Non-pigmented ciliary epithelial cell (primary cell): ENCODE measurements at regions not wholly inside any gene's neighbourhood (a gene's known extent, or its start where the extent isn't known, plus 50 kb on each side); places are given as distances from the start of the nearest gene placed in this dataset.
A peak's percentile ranks its signal among the peaks of the same experiment; 100 is the strongest.
"Not testable (repeated sequence)": the region's sequence is repeated elsewhere in the genome, so short reads cannot be mapped to it uniquely, and the experiment has no call there.

Source experiments
- DNase-seq: peaks from one replicate; pipeline ENCODE4 v3.0.0-alpha.2; 2010; ENCODE audit warnings: low read depth

DNA sequence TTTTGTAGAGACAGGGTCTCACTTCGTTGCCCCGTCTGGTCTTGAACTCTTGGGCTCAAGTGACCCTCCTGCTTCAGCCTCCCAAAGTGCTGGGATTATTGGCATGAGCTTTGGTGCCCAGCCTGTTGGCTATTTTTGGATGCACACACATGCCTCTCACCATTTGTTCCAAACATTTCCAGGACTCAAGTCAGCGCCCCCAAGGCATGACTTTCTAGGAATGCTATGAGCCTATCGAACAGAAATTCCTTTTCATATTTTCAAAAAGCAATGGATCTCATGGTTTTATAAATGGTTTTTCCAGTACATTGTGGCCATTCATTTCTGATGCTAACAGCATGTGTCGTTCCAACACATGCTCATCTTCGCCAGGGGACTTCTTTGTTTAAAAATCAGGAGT lies 119.3 kb upstream of the NAA20 start:
- DNase-seq, result no peak

DNA sequence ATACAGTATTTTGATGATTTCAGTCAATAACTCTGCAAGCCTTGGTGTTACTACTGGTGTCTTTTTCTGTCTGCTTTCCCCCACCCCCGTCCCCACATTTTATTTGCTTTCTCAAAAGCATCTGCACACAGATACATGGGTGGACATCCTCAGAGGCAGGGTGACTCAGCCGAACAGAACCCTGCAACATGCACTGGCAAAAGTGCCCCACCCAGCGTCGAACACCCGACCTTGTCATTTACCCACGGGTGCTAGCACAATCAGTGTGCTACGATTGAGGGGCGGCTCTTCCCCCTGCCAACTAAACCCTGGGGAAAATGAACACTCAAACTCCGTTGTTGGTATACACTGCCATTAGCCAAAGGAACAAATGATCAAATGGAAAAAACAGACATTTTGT lies 115.9 kb upstream of the NAA20 start:
- no peak for DNase-seq

DNA sequence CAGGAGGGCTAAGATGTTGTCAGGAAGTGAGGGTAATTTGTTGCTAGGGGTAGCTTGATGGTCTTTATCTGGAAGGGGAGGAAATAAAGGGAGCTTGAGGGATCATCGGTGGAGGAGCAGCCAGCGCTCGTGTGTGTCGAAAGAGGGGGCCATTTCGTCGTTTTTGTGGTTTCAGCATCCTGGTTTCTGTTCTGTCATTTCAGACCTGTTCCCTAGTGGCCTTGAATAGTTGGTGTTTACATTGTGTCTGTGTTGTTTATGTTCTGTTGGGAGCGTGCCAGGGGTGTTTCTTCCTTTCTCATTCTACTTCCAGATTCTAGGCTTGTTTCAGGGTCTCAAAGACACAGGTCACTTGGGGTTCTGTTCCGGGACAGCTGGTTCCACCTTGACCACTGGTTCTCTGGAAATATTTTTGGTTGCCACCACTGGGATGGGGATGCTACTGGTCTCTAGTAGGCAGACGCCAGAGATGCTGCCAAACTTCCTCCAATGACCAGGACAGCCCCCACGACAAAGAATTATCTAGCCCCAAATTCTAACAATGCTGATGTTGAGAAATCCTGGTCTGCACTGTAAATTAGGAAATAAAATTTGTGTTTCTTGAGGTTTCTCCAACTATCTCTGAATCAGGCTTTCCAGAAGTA lies 113.9 kb upstream of the NAA20 start:
- no peak for DNase-seq

DNA sequence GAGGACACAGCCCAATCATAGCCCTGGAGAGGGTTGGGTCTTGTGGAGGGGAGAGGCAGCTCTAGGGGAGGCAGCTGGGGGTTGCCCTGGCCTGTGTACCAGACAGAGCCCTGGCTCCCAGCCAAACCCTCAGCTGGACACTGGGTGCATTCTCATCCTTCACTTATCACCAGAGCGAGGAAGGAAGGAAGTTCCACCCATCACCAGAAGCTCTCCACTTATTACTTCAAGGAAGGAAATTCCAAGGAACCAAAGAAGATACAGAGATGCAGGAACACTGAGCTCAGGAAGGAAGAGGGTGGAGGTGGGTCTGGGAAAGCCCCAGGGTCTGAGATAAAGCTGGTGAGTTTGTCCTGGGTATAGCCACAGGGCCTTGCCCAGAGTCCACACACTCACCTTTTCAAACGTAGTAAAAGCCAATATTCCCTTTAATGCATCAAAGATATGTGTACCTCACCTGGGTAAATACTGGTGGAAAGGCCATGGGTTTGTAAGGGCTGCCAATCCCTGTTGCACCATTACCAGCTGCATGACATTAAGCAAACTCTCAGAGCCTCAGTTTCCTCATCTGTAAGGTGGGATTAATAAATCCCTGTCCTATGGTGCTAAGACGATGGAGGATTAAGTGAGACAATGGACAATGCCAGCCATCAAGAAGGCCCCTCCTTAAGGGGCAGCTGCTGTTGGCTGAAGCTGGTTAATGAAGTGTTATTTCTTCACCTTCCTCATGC lies 109.7 kb upstream of the NAA20 start:
- no peak for DNase-seq

DNA sequence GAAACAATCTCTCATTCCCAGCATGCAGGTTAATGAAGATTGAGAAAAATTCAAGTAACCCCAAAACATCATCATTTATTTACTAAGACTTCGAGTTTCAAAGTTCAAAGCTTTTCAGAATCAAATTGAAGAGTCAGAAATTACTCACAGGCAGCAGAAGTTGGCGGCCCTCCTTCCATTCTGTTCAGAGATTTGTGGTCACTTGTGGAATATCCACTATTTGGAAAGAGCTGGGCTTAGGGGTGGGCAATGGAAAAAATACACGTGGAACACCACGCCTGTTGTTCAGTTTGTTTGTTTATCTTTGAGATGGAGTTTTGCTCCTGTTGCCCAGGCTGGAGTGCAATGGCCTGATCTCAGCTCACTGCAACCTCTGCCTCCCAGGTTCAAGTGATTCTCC lies 108.6 kb upstream of the NAA20 start:
- DNase-seq, result no peak

DNA sequence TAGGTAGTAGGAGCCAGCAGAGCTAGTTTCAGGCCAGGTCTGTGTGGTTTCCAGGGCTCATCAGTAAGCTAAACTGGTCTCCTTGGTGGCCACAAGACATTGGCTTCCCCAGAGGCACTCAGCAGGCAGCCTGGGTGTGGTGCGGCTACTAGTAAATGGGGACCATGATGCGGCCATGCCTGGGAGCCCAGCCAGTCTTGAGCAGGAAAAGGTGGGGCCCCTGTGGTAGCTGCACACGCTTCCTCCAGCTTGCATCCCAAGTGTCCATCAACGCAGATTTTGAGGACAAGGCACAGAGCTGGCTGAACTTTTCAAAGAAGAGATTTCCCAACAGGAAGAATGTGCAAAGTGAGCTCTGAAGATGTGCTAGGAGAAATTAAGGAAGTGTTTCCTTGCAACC lies 107.4 kb upstream of the NAA20 start:
- DNase-seq, result no peak

DNA sequence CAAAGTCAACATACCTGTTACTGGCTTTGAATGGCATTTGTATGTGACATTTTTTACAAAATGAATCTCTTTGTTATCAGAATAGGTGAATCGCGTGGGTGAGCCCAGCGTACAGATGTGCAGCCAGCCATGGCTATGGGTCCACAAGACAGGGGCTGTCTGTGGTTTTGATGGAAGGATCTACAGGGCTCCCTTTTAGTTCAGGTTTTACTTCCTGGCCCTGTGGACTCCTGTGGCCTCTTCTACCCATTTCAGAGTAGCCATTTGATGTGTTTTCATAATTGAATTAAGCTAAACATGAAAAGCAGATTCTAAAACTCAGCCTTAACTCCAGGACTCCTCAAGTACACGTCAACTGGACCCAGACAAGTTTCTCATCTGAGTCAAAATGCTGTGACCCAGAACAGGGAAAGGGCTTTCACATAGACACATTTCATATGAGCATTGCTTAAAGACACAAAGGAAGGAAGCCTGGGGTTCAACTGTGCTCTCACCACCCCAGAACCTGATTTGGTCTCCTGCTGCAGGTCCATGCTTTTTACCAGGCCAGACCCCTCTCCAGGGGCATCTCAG lies 105.3 kb upstream of the NAA20 start:
- DNase-seq, result no peak

DNA sequence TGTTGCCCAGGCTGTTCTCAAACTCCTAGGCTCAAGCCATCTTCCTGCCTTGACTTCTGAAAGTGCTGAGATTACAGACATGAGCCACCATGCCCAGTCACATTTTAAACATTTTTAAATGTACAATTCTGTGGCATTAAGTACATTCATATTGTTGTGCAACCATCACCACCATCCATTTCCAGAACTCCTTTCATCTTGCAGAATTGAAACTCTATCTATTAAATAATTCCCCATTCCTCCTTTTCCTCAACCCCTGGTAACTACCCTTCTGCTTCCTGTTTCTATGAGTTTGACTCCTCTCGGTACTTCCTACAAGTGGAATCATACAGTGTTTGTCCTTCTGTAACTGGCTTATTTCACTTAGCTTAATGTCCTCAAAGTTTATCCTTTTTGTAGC lies 103.8 kb upstream of the NAA20 start:
- DNase-seq, result no peak

DNA sequence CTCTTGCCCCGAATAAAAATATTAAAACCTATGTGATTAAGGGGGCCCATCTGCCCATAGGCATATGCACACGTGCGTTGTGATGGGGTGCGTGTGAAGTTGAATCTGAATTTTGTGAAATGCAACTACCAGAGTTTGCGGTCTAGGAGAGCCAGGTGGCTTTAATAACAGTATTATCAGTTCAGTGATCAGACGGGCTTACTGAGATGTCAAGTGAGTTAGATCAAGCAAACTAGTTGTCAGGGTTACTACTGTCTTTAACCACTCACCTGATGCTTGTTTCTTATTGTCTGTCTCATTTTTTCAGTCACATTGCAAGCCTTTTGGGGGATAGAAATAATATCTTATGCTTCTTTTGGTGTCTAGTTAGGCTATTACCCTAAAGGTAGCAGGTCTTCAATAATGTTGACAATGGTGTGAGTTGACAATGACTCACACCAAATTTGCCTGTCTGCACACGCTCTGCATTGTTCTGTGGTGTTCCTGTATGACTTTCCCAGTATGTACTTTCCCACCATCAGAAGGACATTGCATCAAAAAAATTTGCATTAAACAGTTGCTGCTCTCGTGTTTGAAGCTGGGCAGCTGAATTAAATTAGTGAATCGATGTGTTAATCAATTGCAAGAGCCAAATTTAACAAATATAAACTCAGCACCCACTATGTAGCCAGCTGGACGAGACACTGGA lies 103.1 kb upstream of the NAA20 start:
- peak; percentile 46 for DNase-seq

DNA sequence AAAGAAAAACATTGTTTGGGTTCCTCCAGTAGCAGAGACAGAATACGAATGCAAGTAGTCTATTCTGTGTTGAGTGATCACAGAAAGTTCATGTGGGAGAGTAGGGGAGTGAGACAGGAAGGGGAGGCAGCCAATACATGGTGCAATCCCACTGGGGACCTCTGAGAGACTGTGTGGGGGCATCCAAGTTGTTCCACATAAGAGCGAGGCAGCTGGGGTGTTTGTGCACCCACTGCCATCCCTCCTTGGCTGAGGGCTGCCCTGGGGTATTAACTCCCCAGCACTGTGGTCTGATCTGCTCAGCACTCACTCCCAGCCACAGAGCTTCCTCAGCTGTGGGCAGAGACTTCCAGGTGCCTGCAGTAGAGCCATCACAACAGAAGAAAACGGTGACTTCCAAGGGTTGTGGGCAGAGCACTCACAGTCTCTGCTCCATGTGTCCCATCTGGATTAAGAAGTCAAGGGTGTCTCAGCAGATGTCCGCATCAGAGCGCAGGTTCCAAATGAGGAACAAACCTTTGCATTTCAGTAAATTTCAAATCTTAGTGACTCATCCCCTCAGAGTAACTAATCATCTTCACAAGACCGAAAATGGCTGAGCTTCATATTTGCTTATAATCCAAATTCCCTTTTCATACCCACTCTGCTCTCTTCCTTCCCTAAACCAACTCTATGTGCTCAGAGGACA lies 101.9 kb upstream of the NAA20 start:
- no peak for DNase-seq

DNA sequence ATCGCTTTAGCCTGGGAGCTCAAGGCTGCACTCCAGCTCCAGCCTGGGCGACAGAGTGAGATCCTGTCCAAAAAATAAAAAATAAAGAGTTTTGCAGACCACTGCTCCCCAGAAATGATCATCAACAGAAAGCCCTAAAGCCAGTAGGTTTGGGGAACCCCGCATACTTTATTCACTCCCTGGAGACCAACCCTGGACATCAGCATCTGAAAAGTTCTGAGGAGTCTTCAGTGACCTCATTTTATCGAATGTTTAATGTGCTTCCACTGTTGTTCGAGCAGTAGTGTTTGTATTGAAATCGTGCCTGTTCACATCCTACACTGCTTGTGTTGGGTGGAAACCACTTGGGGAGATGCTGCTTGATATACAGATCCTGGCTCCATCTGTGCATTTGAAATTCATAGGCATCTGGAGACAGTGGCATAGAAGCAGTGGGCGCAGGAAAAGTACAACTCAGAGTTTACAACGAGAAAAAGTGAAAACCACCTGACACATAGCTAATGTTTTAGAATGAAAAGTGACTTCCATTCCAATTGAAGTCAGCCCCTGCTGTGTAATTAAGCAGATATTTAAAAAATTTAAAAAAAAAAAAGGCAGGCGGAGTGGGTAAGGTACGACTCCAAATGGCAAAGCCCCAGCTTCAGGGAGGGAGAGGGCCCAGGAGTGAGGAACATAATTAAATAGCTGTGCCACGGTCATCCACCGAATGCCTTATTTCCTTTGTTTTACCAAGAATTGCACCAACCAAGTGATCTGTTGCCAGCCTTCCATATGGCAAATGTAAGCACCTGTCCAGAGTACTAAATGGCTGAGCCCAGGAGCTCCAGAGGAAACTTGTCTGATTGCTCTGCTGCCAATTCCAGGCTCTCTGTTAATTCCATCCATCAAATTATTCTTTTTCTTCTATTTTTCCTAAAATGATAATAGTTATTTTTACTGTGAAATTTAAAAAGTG lies 100.4 kb upstream of the NAA20 start:
- no peak for DNase-seq

DNA sequence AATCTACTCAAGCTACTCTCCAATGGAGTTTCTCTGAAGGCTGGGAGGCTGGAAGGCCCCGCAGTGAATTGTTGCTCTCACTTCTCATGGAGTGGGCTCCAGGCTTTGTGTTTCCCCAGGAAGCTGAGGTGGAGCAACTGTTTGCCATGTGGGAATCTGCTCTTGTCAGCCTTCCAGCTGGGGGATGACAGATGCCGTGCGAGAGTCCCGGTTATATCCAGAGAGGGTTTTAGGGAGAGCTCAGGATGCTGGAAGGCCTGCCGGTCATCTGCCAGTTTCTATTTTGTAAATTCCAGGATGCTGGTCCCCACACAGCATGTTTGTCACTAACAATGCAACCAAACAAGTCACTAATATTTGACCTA lies 98.2 kb upstream of the NAA20 start:
- no peak for DNase-seq

DNA sequence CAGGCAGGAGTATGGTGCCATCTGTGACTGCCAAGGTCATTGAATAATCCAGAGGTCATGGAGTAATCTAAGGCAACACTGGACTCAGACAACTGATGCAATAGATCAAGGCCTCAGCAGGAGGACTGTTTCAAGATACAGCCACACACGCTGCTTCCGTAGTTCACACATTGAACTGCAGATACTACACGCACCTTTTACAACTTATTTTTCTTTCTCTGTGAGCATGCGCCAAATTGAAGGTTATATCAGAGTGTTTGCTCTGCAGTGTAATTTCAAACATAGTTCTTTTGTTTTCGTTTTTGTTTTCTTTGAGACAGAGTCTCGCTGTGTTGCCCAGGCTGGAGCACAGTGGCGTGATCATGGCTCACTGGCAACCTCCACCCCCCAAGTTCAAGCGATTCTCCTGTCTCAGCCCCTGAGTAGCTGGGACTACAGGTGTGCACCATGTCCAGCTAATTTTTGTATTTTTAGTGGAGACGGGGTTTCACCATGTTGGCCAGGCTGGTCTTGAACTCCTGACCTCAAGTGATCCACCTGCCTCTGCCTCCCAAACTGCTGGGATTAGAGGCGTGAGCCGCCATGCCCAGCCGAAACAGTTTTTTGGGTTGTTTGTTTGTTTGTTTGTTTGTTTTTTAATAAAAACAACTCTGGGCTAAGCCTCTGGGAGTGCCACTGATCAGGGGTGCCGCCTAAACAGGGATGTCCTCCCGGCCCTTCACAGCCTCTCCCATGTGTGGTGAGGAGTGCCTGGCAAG lies 96.6 kb upstream of the NAA20 start:
- no peak for DNase-seq

DNA sequence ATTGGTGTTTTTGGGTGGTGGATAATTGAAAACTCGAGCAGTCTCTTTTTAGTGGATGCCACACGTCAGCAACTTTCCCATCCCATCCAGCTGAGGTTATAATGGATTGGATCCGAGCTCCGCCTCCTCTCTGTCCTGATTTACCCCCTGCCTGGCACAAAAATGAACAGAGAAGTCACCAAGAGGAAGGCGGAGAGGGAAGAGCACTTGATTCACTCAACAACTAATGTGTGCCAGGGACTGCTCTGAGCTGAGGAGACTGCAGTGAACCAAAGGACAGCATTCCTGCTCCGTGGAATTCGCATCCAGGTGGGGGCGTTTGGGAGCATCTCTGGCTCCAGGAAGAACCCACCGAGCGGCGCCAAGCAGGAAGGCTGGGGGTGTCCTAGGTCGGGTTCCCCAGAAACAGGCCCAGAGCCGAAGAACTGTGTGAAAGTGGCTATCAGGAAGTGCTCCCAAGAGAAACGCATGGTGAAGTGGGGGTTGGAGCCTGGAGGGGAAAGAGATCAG lies 95.8 kb upstream of the NAA20 start:
- DNase-seq, result no peak

DNA sequence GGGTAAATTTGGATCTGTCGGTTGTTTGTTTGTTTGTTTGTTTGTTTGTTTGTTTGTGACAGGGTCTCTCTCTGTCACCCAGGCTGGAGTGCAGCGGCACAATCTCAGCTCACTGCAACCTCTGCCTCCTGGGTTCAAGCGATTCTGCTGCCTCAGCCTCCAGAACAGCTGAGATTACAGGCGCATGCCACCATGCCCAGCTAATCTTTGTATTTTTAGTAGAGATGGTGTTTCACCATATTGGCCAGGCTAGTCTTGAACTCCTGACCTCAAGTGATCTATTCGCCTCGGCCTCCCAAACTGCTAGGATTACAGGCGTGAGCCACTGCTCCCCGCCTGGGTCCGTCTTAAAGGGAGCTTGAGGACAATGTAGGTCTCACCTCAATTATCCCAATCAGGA lies 95.3 kb upstream of the NAA20 start:
- not testable (repeated sequence) for DNase-seq

DNA sequence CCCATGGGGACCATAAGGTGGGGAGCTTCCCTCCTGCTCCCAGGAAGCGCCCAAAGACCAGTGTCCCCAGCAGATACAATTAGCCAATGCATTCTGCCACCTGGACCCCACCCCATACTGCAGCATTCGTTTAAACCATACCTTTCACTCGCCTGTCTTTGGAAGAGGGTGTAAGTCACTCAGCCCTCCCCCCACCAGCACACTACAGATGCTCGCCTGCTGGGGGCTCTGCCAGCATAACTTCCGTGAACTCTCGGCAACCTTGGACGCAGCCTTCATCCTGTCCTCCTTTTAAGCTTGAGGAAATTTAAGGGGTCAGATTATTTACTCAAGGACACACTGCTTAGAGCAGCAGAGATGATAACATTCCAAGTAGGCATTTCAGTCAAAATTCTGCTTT lies 94.4 kb upstream of the NAA20 start:
- no peak for DNase-seq

DNA sequence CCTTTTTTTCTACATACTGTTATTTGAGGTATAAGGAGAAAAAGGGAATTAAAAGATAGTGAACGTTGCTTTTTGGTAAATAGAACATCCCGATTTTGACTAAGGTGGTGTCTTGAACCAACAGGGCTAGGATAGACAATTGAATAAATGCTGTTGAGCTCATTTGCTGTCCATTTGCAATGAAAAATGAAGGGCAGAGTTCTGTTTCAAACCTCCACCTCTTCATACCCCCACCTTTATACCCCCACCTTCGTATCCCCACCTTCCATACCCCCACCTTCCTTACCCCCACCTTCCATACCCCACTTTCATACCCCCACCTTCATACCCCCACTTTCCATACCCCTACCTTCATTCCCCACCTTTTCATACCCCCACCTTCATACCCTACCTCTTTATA lies 93.4 kb upstream of the NAA20 start:
- DNase-seq, result no peak

DNA sequence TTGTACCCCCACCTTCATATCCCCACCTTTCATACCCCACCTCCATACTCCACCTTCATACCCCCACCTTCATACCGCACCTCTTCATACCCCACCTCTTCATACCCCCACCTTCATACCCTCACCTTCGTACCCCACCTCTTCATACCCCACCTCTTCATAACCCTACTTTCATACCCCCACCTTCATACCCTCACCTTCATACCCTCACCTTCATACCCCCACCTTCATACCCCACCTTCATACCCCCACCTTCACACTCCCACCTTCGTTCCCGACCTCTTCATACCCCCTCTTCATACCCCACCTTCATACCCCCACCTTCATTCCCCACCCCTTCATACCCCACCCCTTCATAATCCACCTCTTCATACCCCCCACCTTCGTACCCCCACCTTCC lies 92.9 kb upstream of the NAA20 start:
- DNase-seq, result no peak

DNA sequence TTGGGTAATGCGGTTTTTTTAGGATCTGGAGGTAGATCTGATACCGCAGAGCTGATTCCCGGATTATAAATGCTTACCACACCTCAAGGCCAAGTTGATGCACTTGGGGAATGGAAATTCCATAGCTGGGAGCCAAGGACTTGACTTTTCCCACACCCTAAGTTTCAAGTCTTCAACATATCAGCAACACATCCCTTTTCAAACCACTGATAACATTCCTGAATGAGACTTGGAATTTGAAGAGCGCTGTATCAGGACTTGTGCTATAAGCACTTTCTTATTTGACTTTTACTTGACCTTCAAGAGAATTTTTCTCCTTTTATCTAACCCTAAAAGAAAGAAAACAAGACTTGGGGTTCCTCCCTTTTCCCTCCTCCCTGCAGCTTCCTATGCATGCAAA lies 90.6 kb upstream of the NAA20 start:
- no peak for DNase-seq

DNA sequence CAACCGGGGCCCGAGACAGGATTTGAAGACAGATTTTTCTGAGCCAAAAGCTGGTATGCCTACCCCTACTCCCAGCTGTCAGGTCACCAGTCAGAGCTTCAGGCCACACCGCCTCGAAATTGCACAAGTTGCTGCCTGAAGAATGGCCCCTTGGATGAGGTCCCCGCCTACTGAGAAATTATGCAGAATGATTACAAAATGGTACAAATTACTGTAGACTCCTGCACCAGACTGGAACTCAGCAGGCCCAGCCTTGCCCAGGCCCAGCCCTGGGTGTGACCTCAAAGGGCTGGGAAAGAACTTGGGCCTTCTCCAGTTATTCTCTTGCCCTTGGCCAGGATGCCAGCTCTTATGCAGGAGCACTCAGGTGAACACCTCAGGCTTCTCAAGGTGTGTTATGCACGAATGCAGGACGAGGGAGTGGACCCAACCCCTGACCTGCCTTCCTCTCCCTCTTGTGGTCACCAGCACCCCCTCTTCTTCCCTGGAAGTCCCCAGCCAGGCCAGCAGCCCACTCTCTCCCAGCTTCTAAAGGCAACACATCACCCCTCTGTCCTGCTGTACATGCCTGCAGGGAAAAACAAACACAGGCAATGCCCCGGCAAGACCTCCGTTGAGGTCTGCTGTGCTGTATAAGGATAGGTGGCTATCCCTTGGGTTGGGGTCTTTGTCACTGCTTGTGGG lies 88.7 kb upstream of the NAA20 start:
- DNase-seq, result no peak
